ENCODE measurements at regions not wholly inside any gene's neighbourhood (a gene's known extent, or its start where the extent isn't known, plus 50 kb on each side); places are given as distances from the start of the nearest gene placed in this dataset.

DNA sequence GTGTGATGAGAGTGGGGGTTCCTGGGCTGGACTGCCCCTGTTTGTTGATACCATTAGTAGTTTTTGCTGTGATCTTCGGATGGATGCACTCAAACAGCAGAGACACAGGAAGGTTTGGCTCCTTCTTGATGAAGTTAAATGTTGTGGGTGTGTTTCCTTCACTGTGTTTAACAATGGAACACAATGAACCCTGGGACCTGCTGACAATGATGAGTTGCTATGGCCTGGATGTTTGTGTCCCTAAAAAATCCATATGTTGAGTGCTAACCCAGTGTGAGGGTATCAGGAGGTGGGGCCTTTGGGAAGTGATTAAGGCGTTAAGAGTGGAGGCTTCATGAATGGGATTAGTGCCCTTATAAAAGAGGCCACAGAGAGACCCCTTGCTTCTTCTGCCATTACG lies 237.4 kb upstream of the HS6ST1 start:
- Histone ChIP-seq H2AFZ (no peak overlapping the region), H3K9me3 (ENCODE audit: low read depth) (no peaks in the 10 kb centered on the region), H3K79me2 (no peaks in the 10 kb centered on the region), H3K27me3 (no peaks in the 10 kb centered on the region), H3K4me2 (no peak overlapping the region), H3K36me3 (replicated peaks; ENCODE audit: insufficient read depth, low read depth) (no peaks in the 10 kb centered on the region), H4K20me1 (ENCODE audit: insufficient read depth, poor library complexity, severe bottlenecking) (no peaks in the 10 kb centered on the region), H3K9me2 (replicated peaks; ENCODE audit: insufficient read depth) (no peaks in the 10 kb centered on the region), H3K4me3 (no peak overlapping the region), H3K4me1 (ENCODE audit: insufficient read depth) (no peaks in the 10 kb centered on the region), H3K27ac (no peak overlapping the region)
- TF ChIP-seq EZH2phosphoT487 (IDR thresholded peaks at IDR 0.05; ENCODE audit: low read depth, severe bottlenecking, unreplicated experiment) (no peak), EZH2 (IDR thresholded peaks at IDR 0.05; ENCODE audit: borderline replicate concordance) (no peak)
- TF ChIP-seq, protein P1, sequence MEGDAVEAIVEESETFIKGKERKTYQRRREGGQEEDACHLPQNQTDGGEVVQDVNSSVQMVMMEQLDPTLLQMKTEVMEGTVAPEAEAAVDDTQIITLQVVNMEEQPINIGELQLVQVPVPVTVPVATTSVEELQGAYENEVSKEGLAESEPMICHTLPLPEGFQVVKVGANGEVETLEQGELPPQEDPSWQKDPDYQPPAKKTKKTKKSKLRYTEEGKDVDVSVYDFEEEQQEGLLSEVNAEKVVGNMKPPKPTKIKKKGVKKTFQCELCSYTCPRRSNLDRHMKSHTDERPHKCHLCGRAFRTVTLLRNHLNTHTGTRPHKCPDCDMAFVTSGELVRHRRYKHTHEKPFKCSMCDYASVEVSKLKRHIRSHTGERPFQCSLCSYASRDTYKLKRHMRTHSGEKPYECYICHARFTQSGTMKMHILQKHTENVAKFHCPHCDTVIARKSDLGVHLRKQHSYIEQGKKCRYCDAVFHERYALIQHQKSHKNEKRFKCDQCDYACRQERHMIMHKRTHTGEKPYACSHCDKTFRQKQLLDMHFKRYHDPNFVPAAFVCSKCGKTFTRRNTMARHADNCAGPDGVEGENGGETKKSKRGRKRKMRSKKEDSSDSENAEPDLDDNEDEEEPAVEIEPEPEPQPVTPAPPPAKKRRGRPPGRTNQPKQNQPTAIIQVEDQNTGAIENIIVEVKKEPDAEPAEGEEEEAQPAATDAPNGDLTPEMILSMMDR (IDR thresholded peaks at IDR 0.05; ENCODE audit: poor library complexity) = no peak
- DNase-seq (ENCODE audit: low spot score) = no peak
- 88% methylated on average over 3 of the region's 3 CpGs for WGBS (ENCODE audit: low lambda C conversion rate, missing lambda C conversion rate)

DNA sequence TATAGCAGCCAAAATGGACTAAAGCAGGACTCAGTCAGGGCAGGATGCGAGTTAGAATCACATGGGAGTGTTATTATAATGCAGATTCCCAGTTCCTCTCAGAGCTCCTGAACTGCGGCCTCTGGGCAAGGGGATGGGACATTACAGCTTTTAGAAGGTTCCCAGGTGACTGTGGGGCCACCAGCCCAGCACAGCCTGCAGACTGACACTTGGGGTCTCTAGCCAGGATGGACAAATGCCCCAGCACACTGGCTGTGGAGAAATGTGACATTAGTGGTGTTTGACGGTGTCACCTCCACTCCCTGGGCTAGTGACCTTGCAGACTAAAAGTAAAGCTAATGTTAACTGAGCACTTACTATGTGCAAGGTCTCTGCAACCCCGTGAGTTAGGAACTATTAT lies 238.0 kb upstream of the HS6ST1 start:
- no peak overlapping the region for H2AFZ ChIP-seq
- H3K4me3 ChIP-seq = no peak overlapping the region
- H3K4me2 ChIP-seq = no peak overlapping the region
- H4K20me1 ChIP-seq (ENCODE audit: insufficient read depth, poor library complexity, severe bottlenecking) = no peaks in the 10 kb centered on the region
- no peak overlapping the region for H3K27ac ChIP-seq
- no peaks in the 10 kb centered on the region for H3K9me3 ChIP-seq (ENCODE audit: low read depth)
- H3K27me3 ChIP-seq = no peaks in the 10 kb centered on the region
- no peak for DNase-seq (ENCODE audit: low spot score)
- no peaks in the 10 kb centered on the region for H3K36me3 ChIP-seq (replicated peaks; ENCODE audit: insufficient read depth, low read depth)
- no peaks in the 10 kb centered on the region for H3K9me2 ChIP-seq (replicated peaks; ENCODE audit: insufficient read depth)
- TF ChIP-seq, protein P1 (IDR thresholded peaks at IDR 0.05; ENCODE audit: poor library complexity) = no peak
- no peak for TF ChIP-seq EZH2phosphoT487 (IDR thresholded peaks at IDR 0.05; ENCODE audit: low read depth, severe bottlenecking, unreplicated experiment)
- no peak for TF ChIP-seq EZH2 (IDR thresholded peaks at IDR 0.05; ENCODE audit: borderline replicate concordance)
- H3K4me1 ChIP-seq (ENCODE audit: insufficient read depth) = no peaks in the 10 kb centered on the region
- no peaks in the 10 kb centered on the region for H3K79me2 ChIP-seq
- 91% methylated on average over 4 of the region's 4 CpGs for WGBS (ENCODE audit: low lambda C conversion rate, missing lambda C conversion rate)

DNA sequence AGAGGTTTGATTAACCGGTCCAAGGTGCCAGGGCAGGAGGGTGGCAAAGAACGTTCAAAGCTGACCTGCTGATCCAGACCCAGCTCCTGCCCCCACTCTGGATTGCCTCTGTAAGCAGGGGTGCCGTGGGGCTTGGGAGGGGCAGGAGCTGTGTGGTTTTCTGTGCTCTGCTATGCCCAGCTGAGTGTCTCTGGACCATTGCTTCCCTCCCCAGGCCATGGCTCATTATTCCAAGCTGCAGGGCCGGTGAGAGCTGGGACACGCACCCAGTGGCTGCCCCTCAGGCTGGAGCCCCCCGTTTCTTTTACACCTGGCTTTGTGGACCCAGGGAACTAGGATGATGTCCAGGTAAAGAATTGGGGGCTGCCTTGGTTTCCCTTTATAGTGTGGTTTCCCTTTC lies 238.4 kb upstream of the HS6ST1 start:
- no peak for DNase-seq (ENCODE audit: low spot score)
- Histone ChIP-seq H3K9me3 (ENCODE audit: low read depth) (no peaks in the 10 kb centered on the region), H3K9me2 (replicated peaks; ENCODE audit: insufficient read depth) (no peaks in the 10 kb centered on the region), H3K79me2 (no peaks in the 10 kb centered on the region), H4K20me1 (ENCODE audit: insufficient read depth, poor library complexity, severe bottlenecking) (no peaks in the 10 kb centered on the region), H3K4me2 (no peak overlapping the region), H3K27ac (no peak overlapping the region), H2AFZ (no peak overlapping the region), H3K36me3 (replicated peaks; ENCODE audit: insufficient read depth, low read depth) (no peaks in the 10 kb centered on the region), H3K4me3 (no peak overlapping the region), H3K27me3 (no peaks in the 10 kb centered on the region), H3K4me1 (ENCODE audit: insufficient read depth) (no peaks in the 10 kb centered on the region)
- TF ChIP-seq EZH2phosphoT487 (IDR thresholded peaks at IDR 0.05; ENCODE audit: low read depth, severe bottlenecking, unreplicated experiment) (no peak), EZH2 (IDR thresholded peaks at IDR 0.05; ENCODE audit: borderline replicate concordance) (no peak)
- TF ChIP-seq, protein P1 (IDR thresholded peaks at IDR 0.05; ENCODE audit: poor library complexity) = no peak
- WGBS (ENCODE audit: low lambda C conversion rate, missing lambda C conversion rate) = 94% methylated on average over 6 of the region's 6 CpGs

DNA sequence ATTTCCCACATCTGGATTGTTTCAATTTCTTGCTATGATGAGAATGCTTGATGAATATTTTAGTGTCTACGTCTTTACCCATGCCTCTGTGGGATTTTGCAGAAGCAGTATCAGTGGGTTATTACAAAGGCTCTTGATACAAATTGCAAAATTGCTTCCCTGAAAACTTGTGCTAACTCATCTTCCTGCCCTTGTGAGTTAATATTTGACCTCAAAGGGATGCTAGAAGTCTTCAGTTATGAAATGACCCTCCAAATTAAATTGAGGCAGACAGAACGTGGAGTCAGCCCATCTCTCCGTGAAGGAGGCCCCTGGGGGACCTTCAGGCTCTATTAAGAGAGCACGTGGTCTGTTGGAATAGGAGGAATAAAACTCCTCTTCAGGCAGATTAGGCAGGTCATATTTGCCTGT lies 239.2 kb upstream of the HS6ST1 start:
- Histone ChIP-seq H3K79me2 (no peaks in the 10 kb centered on the region), H3K9me3 (ENCODE audit: low read depth) (no peaks in the 10 kb centered on the region), H4K20me1 (ENCODE audit: insufficient read depth, poor library complexity, severe bottlenecking) (no peaks in the 10 kb centered on the region), H3K4me1 (ENCODE audit: insufficient read depth) (no peaks in the 10 kb centered on the region), H3K4me2 (no peak overlapping the region), H3K27ac (no peak overlapping the region), H2AFZ (no peak overlapping the region), H3K9me2 (replicated peaks; ENCODE audit: insufficient read depth) (no peaks in the 10 kb centered on the region), H3K4me3 (no peak overlapping the region), H3K27me3 (no peaks in the 10 kb centered on the region), H3K36me3 (replicated peaks; ENCODE audit: insufficient read depth, low read depth) (no peaks in the 10 kb centered on the region)
- WGBS (ENCODE audit: low lambda C conversion rate, missing lambda C conversion rate) = 68% methylated on average over 4 of the region's 4 CpGs
- DNase-seq (ENCODE audit: low spot score) = no peak
- no peak for TF ChIP-seq EZH2phosphoT487 (IDR thresholded peaks at IDR 0.05; ENCODE audit: low read depth, severe bottlenecking, unreplicated experiment)
- TF ChIP-seq EZH2 (IDR thresholded peaks at IDR 0.05; ENCODE audit: borderline replicate concordance) = no peak
- TF ChIP-seq, protein P1 (IDR thresholded peaks at IDR 0.05; ENCODE audit: poor library complexity) = no peak
